GM20000 (cell line): ENCODE measurements at regions not wholly inside any gene's neighbourhood (a gene's known extent, or its start where the extent isn't known, plus 50 kb on each side); places are given as distances from the start of the nearest gene placed in this dataset.

Source experiments
- DNase-seq: peaks from one replicate; pipeline ENCODE4 v3.0.0; 2012; ENCODE audit warnings: low spot score
- TF ChIP-seq, protein P1 (sequence below): IDR thresholded peaks from 2 replicates; pipeline ENCODE4 v1.5.1; 2012; ENCODE audit warnings: mild to moderate bottlenecking, control low read depth; ENCODE audit errors: extremely low read depth, missing control alignments

DNA sequence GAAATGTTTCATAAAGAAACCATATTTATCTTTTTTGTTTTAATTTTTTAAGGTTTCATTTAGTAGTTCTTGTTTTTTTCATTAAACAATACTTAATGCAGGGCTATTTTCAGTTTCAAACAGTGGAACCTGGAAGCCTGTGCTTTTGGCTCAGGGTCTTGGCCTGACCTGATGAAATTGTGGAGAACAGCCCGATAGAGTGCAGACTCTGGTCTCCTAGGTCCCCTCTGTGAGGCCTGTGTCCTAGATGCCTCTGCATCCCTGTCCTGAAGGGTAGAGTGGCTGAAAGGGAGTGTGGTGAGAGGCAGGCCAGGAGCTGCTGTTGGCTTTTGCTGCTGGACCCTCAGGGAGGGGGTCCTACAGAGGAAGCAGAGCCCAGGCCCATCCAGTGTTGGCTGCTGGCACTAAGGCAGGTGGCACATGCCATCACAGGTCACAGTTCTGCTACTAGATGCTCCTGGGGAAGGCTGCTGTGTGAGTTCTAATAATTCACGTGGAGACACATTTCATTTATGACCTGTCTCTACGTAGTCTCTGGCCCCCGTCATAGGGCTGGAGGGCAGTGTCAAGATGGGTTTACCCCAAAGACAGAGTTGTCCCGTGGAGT is 201.0 kb upstream of the COPS8 start:
- no peak for DNase-seq
- TF ChIP-seq, protein P1, sequence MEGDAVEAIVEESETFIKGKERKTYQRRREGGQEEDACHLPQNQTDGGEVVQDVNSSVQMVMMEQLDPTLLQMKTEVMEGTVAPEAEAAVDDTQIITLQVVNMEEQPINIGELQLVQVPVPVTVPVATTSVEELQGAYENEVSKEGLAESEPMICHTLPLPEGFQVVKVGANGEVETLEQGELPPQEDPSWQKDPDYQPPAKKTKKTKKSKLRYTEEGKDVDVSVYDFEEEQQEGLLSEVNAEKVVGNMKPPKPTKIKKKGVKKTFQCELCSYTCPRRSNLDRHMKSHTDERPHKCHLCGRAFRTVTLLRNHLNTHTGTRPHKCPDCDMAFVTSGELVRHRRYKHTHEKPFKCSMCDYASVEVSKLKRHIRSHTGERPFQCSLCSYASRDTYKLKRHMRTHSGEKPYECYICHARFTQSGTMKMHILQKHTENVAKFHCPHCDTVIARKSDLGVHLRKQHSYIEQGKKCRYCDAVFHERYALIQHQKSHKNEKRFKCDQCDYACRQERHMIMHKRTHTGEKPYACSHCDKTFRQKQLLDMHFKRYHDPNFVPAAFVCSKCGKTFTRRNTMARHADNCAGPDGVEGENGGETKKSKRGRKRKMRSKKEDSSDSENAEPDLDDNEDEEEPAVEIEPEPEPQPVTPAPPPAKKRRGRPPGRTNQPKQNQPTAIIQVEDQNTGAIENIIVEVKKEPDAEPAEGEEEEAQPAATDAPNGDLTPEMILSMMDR, result no peak

DNA sequence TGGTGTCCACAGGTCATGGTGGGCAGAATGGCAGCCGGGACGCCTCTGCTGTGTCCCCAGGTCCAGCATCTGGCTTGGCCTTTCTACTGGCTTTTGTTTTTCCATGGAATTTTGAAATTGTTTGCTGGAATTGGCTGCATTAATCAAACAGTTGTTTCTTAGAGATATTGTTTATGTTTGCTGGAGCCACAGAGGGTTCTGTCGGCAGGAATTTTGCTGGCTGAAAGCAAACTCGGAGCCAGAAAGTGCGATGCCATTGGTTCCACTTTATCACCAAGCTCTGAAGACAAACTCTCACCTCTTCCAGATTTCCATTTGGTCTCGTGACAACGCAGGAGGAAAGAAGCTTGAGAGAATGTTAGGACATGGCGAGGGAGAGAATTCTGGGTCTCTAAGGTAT is 199.2 kb upstream of the COPS8 start:
- DNase-seq, result no peak
- TF ChIP-seq, protein P1, result no peak

DNA sequence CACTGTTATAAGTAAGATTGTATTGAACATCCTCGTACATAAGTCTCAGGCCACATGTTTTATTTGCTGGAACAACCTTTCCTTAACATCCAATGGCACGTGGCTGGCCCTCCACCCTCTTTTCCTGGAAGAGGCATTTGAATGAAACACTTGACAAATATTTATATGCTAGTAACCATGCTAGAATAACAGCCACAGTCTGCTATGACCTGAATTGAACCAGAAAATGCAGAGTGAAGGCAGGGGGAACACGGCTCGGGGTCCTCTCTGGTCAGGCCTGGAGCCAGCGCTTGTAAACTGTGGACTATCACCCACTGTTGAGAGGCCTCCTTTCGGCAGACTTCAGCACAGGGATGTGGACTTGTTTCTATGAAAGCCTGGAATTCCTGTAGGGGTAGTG is 198.2 kb upstream of the COPS8 start:
- no peak for DNase-seq
- TF ChIP-seq, protein P1, result no peak

DNA sequence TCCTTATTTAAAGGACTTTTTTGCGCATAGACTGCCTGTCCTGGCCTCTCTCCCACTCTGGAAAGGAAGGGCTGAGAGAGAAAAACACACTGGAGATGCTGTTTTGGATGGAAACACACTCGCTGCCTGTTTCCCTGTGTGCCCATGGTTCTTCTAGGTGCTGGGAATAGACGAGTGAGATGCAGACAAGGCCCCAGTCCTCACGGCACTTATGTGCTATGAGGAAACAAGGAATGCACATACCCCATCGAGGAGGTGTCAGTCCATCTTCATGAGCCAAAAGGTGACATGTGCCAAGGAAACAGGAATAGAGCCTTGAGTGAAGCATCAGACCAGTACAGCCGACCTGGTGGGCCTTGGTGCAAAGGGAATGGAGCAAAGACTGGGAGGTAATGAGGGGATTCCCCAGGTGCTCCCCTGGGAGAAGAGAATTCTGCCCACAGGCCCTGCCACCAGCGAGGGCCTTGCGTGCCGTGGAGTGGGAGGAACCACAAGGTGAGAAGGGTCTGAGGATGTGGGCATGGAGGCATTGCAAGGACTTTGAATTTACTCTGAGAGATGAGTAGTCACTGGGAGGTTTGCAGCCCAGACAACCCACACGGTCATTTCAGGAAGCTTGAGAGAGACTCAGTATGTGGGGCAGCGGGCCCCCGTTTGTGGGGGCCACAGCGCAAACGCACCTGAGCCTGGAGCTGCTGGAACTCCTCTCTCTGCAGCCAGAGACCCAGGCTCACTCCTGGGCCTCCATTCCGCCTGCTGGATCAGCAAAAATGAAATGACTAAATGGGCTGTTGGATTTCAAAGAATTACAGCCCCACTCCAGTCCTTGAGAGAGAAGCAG is 197.5 kb upstream of the COPS8 start:
- no peak for DNase-seq
- TF ChIP-seq, protein P1, result no peak

DNA sequence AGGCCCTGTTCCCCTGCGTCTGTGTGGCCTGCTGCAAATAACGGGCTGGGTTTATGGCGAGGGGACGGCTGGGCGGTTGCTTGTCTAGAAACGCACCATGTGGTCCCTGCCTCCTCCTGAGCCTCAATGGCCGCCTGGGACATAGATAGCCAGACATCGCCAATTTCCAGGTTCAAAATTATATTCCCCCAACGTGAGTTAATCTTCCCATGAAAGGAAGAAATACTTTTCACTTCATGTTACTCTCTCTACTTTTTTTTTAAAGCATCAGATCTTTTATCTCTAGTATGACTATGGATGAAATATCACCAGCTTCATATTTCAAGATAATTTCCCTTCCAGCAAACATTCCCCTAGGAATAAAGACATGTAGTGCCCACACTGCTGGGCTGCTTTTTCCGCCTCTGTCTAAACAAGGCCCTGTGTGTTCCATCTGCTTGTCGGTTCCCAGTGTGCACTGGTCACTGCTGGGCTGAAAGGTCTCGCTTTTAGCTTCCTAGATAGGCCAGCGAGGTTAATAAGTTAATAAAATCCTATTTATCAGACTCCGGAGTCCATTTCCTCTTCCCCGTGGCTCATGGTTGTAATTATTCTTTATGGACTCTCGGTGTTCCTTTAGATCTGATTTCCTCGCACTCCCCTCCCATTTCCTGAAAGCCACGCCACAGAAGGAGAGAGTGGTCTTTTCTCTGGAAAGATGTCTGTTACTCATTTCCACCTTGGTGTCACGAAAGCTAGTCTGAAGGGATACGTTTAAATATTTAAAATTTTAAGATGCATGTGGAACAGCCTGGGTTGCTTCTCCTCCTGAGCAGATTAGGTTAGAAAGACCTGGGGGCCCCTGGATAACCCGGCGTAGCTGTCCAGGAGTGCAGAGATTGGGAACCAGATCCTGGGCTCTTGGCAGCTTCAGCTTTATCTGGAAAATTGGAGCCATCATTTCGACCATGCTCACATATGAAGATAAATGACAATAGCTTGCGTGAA is 196.6 kb upstream of the COPS8 start:
- DNase-seq, result no peak
- TF ChIP-seq, protein P1, result no peak

DNA sequence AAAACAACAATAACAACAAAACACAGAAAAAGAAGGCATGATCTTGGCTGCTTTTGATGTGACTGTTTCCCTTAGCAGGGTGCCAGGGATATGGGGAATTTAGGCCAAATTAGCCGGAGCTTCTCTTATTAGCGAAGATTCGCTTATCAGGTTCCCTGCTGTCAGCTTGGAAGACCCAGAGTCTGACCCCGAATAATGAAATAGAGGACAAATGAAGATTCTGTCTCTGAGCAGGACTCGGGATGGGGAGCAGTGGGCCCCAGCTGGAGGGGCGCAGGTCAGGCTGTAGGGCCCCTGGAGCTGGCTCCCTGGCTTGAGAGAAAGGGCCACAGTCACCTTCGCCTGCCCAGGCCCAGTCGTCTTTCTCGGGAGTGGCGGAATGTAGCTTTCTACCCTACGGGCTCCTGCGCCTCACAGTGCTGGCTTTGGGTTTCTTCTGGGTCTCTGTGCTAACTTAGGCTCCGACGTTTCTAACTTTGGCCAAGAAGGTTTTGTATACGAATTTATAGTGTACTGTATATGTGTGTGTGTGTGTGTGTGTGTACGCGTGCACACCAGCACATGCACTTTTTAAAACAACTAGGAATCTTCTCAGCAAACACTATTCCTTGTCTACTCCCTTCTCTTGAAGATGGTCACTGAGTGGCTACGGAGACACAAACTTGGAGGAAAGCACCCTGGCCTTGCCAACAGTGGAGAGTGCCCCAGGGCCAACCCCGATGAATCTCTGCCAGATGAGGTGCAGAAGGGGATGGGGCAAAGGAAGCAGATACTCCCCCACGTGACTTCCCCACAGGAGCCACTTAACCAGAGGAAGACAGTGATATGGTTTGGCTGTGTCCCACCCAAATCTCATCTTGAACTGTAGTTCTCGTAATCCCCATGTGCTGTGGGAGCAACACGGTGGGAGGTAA is 195.6 kb upstream of the COPS8 start:
- DNase-seq, result no peak
- TF ChIP-seq, protein P1, result no peak
